ENCODE measurements at regions not wholly inside any gene's neighbourhood (a gene's known extent, or its start where the extent isn't known, plus 50 kb on each side); places are given as distances from the start of the nearest gene placed in this dataset.

- no peak for DNase-seq
These were observed 633.1 kb downstream of the ZPLD1 start for GRCh38 chr3:103067963-103068362.

GRCh38 chr3:103075282-103075681 lies 640.5 kb downstream of the ZPLD1 start:
- DNase-seq: no peak

- DNase-seq: no peak
These were observed 643.1 kb downstream of the ZPLD1 start for GRCh38 chr3:103077910-103078309.

GRCh38 chr3:103082501-103082900 lies 647.7 kb downstream of the ZPLD1 start:
- no peak for DNase-seq

- DNase-seq: no peak
These were observed 649.2 kb downstream of the ZPLD1 start for GRCh38 chr3:103083848-103084631.

- no peak for DNase-seq
These were observed 650.6 kb downstream of the ZPLD1 start for GRCh38 chr3:103085465-103085864.

GRCh38 chr3:103089758-103090157 lies 654.9 kb downstream of the ZPLD1 start:
- DNase-seq: no peak

GRCh38 chr3:103105206-103105605 lies 670.4 kb downstream of the ZPLD1 start:
- no peak for DNase-seq

- DNase-seq: no peak
These were observed 677.5 kb downstream of the ZPLD1 start for GRCh38 chr3:103112273-103112672.

GRCh38 chr3:103126115-103126514 lies 691.3 kb downstream of the ZPLD1 start:
- DNase-seq: no peak

GRCh38 chr3:103127098-103127630 lies 692.3 kb downstream of the ZPLD1 start:
- DNase-seq: no peak

- peak; percentile 7 for DNase-seq
These were observed 692.9 kb downstream of the ZPLD1 start for GRCh38 chr3:103127737-103128136.

GRCh38 chr3:103134023-103134724 lies 699.4 kb downstream of the ZPLD1 start:
- no peak for DNase-seq

GRCh38 chr3:103136621-103137020 lies 701.8 kb downstream of the ZPLD1 start:
- DNase-seq: no peak

- no peak for DNase-seq
These were observed 703.0 kb downstream of the ZPLD1 start for GRCh38 chr3:103137830-103138229.

GRCh38 chr3:103158183-103158582 lies 723.4 kb downstream of the ZPLD1 start:
- no peak for DNase-seq

GRCh38 chr3:103166890-103167289 lies 732.1 kb downstream of the ZPLD1 start:
- no peak for DNase-seq

GRCh38 chr3:103167850-103168249 lies 733.0 kb downstream of the ZPLD1 start:
- DNase-seq: no peak

- DNase-seq: no peak
These were observed 734.5 kb downstream of the ZPLD1 start for GRCh38 chr3:103169289-103169688.

- DNase-seq: no peak
These were observed 735.8 kb downstream of the ZPLD1 start for GRCh38 chr3:103170651-103171050.

- no peak for DNase-seq
These were observed 739.1 kb downstream of the ZPLD1 start for GRCh38 chr3:103173940-103174339.

- no peak for DNase-seq
These were observed 746.3 kb downstream of the ZPLD1 start for GRCh38 chr3:103181160-103181559.

- DNase-seq: no peak
These were observed 750.0 kb downstream of the ZPLD1 start for GRCh38 chr3:103184772-103185171.

- DNase-seq: no peak
These were observed 755.1 kb downstream of the ZPLD1 start for GRCh38 chr3:103189941-103190340.
